HL-60 (cell line): ENCODE measurements at regions not wholly inside any gene's neighbourhood (a gene's known extent, or its start where the extent isn't known, plus 50 kb on each side); places are given as distances from the start of the nearest gene placed in this dataset.

ENCODE experiments used
- DNase-seq, 2 experiments: peaks; one replicate each; pipeline ENCODE4 v3.0.0-alpha.2; 2010 to 2020; ENCODE audit warnings: low read depth in 1 of 2, low spot score in 1 of 2
- H3K27ac ChIP-seq: fragments of 250-450 bp; sonication (Bioruptor Pico); replicated peaks from 2 replicates; pipeline ENCODE4 v1.5.1; 2020; ENCODE audit warnings: mild to moderate bottlenecking, moderate library complexity
- H3K27me3 ChIP-seq: fragments of 250-450 bp; sonication (Bioruptor Pico); 2 replicates; pipeline ENCODE4 v1.5.1; 2021; ENCODE audit warnings: mild to moderate bottlenecking, moderate library complexity; ENCODE audit not compliant: insufficient read depth, poor library complexity, severe bottlenecking
- H3K4me3 ChIP-seq: replicated peaks from 2 replicates; pipeline ENCODE4 v1.5.1; 2011; ENCODE audit warnings: mild to moderate bottlenecking, control low read depth, low read length; ENCODE audit not compliant: insufficient read depth
- GABPA ChIP-seq: IDR thresholded peaks from 2 replicates; pipeline ENCODE4 v1.6.1; 2012; ENCODE audit warnings: low read depth
- POLR2AphosphoS5 ChIP-seq: IDR thresholded peaks from 2 replicates; pipeline ENCODE4 v1.6.1; 2012; ENCODE audit warnings: low read depth
- REST ChIP-seq: IDR thresholded peaks from 2 replicates; pipeline ENCODE4 v1.6.1; 2012; ENCODE audit warnings: low read depth; ENCODE audit not compliant: insufficient replicate concordance
- SPI1 ChIP-seq: IDR thresholded peaks from 2 replicates; pipeline ENCODE4 v1.6.1; 2012; ENCODE audit warnings: low read depth, mild to moderate bottlenecking, borderline replicate concordance
- TF ChIP-seq, protein P1 (sequence below): IDR thresholded peaks from one replicate; pipeline ENCODE4 v1.5.1; 2011; ENCODE audit warnings: low read length, control low read depth, inconsistent platforms; ENCODE audit not compliant: insufficient read depth

- TF ChIP-seq SPI1 (no peak), POLR2AphosphoS5 (no peak), REST (no peak), GABPA (no peak)
- TF ChIP-seq, protein P1, sequence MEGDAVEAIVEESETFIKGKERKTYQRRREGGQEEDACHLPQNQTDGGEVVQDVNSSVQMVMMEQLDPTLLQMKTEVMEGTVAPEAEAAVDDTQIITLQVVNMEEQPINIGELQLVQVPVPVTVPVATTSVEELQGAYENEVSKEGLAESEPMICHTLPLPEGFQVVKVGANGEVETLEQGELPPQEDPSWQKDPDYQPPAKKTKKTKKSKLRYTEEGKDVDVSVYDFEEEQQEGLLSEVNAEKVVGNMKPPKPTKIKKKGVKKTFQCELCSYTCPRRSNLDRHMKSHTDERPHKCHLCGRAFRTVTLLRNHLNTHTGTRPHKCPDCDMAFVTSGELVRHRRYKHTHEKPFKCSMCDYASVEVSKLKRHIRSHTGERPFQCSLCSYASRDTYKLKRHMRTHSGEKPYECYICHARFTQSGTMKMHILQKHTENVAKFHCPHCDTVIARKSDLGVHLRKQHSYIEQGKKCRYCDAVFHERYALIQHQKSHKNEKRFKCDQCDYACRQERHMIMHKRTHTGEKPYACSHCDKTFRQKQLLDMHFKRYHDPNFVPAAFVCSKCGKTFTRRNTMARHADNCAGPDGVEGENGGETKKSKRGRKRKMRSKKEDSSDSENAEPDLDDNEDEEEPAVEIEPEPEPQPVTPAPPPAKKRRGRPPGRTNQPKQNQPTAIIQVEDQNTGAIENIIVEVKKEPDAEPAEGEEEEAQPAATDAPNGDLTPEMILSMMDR: no peak
- DNase-seq: no peak
- no peak overlapping the region for H3K4me3 ChIP-seq
- no peaks in the 10 kb centered on the region for H3K27me3 ChIP-seq
- H3K27ac ChIP-seq: no peak overlapping the region
Measured at GRCh38 chr4:33536898-33537297, 2707.4 kb downstream of the ARAP2 start.

- H3K27me3 ChIP-seq: no peaks in the 10 kb centered on the region
- no peak overlapping the region for H3K4me3 ChIP-seq
- H3K27ac ChIP-seq: no peak overlapping the region
- no peak for TF ChIP-seq REST
- TF ChIP-seq POLR2AphosphoS5: no peak
- TF ChIP-seq, protein P1: no peak
- TF ChIP-seq SPI1: no peak
- no peak for TF ChIP-seq GABPA
- no peak for DNase-seq
Measured at GRCh38 chr4:33537527-33537926, 2706.8 kb downstream of the ARAP2 start.

- no peak for TF ChIP-seq GABPA
- no peak for TF ChIP-seq POLR2AphosphoS5
- no peak for TF ChIP-seq REST
- TF ChIP-seq, protein P1: no peak
- no peak for TF ChIP-seq SPI1
- DNase-seq: peak; percentile 4 to 56
- Histone ChIP-seq H3K27ac (no peak overlapping the region), H3K27me3 (no peaks in the 10 kb centered on the region), H3K4me3 (no peak overlapping the region)
Measured at GRCh38 chr4:33543941-33544450, 2700.3 kb downstream of the ARAP2 start.
